WERI-Rb-1 (cell line): ENCODE measurements at regions not wholly inside any gene's neighbourhood (a gene's known extent, or its start where the extent isn't known, plus 50 kb on each side); places are given as distances from the start of the nearest gene placed in this dataset.
"Not testable (repeated sequence)": the region's sequence is repeated elsewhere in the genome, so short reads cannot be mapped to it uniquely, and the experiment has no call there.

Experiments used
- DNase-seq: peaks from one replicate; pipeline ENCODE4 v3.0.0-alpha.2; 2020
- H3K27ac ChIP-seq: fragments of 250-450 bp; sonication (Bioruptor Pico); 2 replicates; pipeline ENCODE4 v1.5.1; 2020; ENCODE audit warnings: mild to moderate bottlenecking, moderate library complexity
- H3K27me3 ChIP-seq: fragments of 250-450 bp; sonication (Bioruptor Pico); 2 replicates; pipeline ENCODE4 v1.5.1; 2021; ENCODE audit warnings: mild to moderate bottlenecking, low read depth, moderate library complexity; ENCODE audit not compliant: insufficient read depth, severe bottlenecking
- H3K36me3 ChIP-seq: fragments of 250-450 bp; sonication (Bioruptor Pico); 2 replicates; pipeline ENCODE4 v1.5.1; 2020; ENCODE audit warnings: mild to moderate bottlenecking, moderate library complexity
- H3K4me3 ChIP-seq: 2 replicates; pipeline ENCODE4 v1.5.1; 2011; ENCODE audit warnings: low read depth, mild to moderate bottlenecking, control low read depth, low read length
- H3K9me3 ChIP-seq: fragments of 250-450 bp; sonication (Bioruptor Pico); 2 replicates; pipeline ENCODE4 v1.5.1; 2021; ENCODE audit warnings: mild to moderate bottlenecking, moderate library complexity; ENCODE audit not compliant: severe bottlenecking
- TF ChIP-seq, protein P1 (sequence below): IDR thresholded peaks from 2 replicates; pipeline ENCODE4 v1.5.1; 2011; ENCODE audit warnings: low read depth, mild to moderate bottlenecking, control low read depth, inconsistent platforms, low read length

DNA sequence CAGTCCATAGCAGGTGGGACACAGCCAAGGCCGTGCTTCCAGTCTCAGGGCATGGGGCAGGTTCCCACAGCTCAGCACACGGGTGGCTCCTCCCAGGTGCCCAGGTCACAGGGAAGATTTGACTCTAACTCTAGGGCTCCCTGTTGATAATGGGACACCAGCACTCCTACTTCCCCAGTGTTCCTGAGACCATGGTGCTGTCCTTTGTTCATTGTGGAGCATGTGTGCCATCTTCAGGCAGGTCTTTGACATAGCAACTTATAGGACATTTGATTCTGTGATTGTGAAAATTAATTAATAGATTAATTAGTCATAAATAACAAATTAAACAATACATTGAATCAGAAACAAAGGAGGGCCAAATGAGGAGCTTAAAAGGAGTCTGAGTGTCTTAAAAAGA lies 635.0 kb downstream of the RPIA start:
- H3K9me3 ChIP-seq, H3K4me3 ChIP-seq, H3K27ac ChIP-seq, H3K27me3 ChIP-seq, H3K36me3 ChIP-seq, DNase-seq: not testable (repeated sequence)
- TF ChIP-seq, protein P1, sequence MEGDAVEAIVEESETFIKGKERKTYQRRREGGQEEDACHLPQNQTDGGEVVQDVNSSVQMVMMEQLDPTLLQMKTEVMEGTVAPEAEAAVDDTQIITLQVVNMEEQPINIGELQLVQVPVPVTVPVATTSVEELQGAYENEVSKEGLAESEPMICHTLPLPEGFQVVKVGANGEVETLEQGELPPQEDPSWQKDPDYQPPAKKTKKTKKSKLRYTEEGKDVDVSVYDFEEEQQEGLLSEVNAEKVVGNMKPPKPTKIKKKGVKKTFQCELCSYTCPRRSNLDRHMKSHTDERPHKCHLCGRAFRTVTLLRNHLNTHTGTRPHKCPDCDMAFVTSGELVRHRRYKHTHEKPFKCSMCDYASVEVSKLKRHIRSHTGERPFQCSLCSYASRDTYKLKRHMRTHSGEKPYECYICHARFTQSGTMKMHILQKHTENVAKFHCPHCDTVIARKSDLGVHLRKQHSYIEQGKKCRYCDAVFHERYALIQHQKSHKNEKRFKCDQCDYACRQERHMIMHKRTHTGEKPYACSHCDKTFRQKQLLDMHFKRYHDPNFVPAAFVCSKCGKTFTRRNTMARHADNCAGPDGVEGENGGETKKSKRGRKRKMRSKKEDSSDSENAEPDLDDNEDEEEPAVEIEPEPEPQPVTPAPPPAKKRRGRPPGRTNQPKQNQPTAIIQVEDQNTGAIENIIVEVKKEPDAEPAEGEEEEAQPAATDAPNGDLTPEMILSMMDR = 0 out of 2 replicates have a peak, but pooled peaks have one; percentile 13

DNA sequence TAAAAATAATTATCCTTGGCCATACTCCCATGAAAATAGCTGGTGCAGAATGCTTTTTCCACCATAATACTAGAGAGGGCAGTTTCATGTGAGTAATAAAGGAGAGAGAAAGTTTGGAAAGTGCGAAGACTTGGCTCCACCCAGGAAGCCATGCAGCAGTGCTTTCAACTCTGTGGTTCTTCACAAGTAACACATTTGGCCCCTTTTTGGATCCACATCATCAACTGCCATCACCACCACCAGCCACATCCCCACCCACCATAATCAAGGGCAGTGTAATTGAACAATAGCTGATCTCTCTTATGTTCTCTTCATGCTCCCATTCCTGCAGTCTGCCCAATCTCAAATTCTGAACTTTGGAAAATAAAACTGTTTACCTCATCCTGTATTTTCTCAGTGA lies 637.3 kb downstream of the RPIA start:
- H3K27me3 ChIP-seq, DNase-seq, H3K9me3 ChIP-seq, H3K27ac ChIP-seq, H3K36me3 ChIP-seq, H3K4me3 ChIP-seq: not testable (repeated sequence)
